K562 (cell line): ENCODE measurements at regions not wholly inside any gene's neighbourhood (a gene's known extent, or its start where the extent isn't known, plus 50 kb on each side); places are given as distances from the start of the nearest gene placed in this dataset.

Experiments
- ATAC-seq: fragments of 200-7000 bp; cut with Tn5 transposase; 3 replicates; pipeline ENCODE4 v1.9.1; 2020; ENCODE audit warnings: moderate library complexity
- BruUV-seq: library from RNA; stranded (reverse); fragments of 400-500 nt; replicated peaks from 2 replicates; lab custom pipeline; 2021; lab: Mats Ljungman, UMichigan
- CTCF ChIA-PET: fragments of 300-600 bp; formaldehyde crosslinking; extraction: SDS; loops from one replicate; lab custom pipeline; 2021; ENCODE audit warnings: low intra/inter-chr PET ratio; lab: Yijun Ruan, JAX
- POLR2A ChIA-PET: fragments of 300-600, 350-650 bp; sonication (Branson Sonifier 250); formaldehyde crosslinking; extraction: SDS; loops from one replicate; lab custom pipeline; 2021; ENCODE audit warnings: antibody characterized with exemption, inconsistent platforms; lab: Yijun Ruan, JAX
- DNase-seq, 4 experiments: peaks; one replicate each; pipeline versions ENCODE4 v3.0.0 to v3.0.0-alpha.2; 2011 to 2018; ENCODE audit warnings: low spot score in 3 of 4, mixed read lengths in 3 of 4; ENCODE audit errors: extremely low read depth in 1 of 4
- FAIRE-seq: peaks from 2 replicates; lab custom pipeline; 2011; peaks lifted over from hg19 to GRCh38; lab: Jason Lieb, UNC
- H2AFZ ChIP-seq: 2 replicates; pipeline ENCODE4 v1.6.0; 2011; ENCODE audit warnings: low read depth, low read length, control low read depth, inconsistent platforms
- H3K27ac ChIP-seq: fragments of 200-600 bp; 3 replicates; pipeline ENCODE4 v1.8.0; 2011; ENCODE audit warnings: low read depth, mild to moderate bottlenecking, control low read depth, inconsistent platforms, low read length, moderate library complexity, mixed read lengths; ENCODE audit errors: extremely low read depth
- H3K27me3 ChIP-seq, 2 experiments: fragments of 300-600 bp in 1 of 2; 2 replicates in 1 of 2; 3 replicates in 1 of 2; pipeline versions ENCODE4 v1.6.0 to v1.8.0; 2011; ENCODE audit warnings: inconsistent platforms in 2 of 2, low read length in 2 of 2, mild to moderate bottlenecking in 1 of 2, mixed read lengths in 1 of 2, moderate library complexity in 1 of 2; ENCODE audit not compliant: control insufficient read depth in 2 of 2, insufficient read depth in 2 of 2
- H3K36me3 ChIP-seq: fragments of 300-600 bp; 3 replicates; pipeline ENCODE4 v1.8.0; 2011; ENCODE audit warnings: mild to moderate bottlenecking, low read length, inconsistent platforms; ENCODE audit not compliant: control insufficient read depth, insufficient read depth
- H3K4me1 ChIP-seq, 2 experiments: fragments of 200-600 bp in 1 of 2; replicated peaks in 1 of 2; 2 replicates in 1 of 2; 3 replicates in 1 of 2; pipeline versions ENCODE4 v1.5.1 to v1.8.0; 2011; ENCODE audit warnings: inconsistent platforms in 2 of 2, low read length in 2 of 2, mild to moderate bottlenecking in 1 of 2, mixed read lengths in 1 of 2, moderate library complexity in 1 of 2; ENCODE audit not compliant: control insufficient read depth in 2 of 2, insufficient read depth in 2 of 2
- H3K4me2 ChIP-seq: 2 replicates; pipeline ENCODE4 v1.6.1; 2011; ENCODE audit warnings: low read length, control low read depth, inconsistent platforms, mixed read lengths; ENCODE audit not compliant: insufficient read depth
- H3K4me3 ChIP-seq: fragments of 200-600 bp; sonication (generic), shearing (Covaris generic); 2 replicates; pipeline ENCODE4 v1.5.1; 2016; ENCODE audit warnings: control low read depth, inconsistent platforms
- H3K79me2 ChIP-seq: fragments of 200-600 bp; 3 replicates; pipeline ENCODE4 v1.8.0; 2011; ENCODE audit warnings: low read length, inconsistent platforms; ENCODE audit not compliant: control insufficient read depth, insufficient read depth
- H3K9ac ChIP-seq, 2 experiments: 2 replicates each; pipeline versions ENCODE4 v1.6.0 to v1.6.1; 2011; ENCODE audit warnings: low read depth in 2 of 2, low read length in 2 of 2, control low read depth in 1 of 2, inconsistent platforms in 1 of 2, mild to moderate bottlenecking in 1 of 2, mixed read lengths in 1 of 2; ENCODE audit not compliant: insufficient read depth in 1 of 2
- H3K9me1 ChIP-seq: one replicate; pipeline ENCODE4 v1.6.0; 2011; ENCODE audit warnings: inconsistent platforms, mild to moderate bottlenecking, low read length, moderate library complexity; ENCODE audit not compliant: control insufficient read depth, insufficient read depth
- H3K9me3 ChIP-seq: replicated peaks from 2 replicates; pipeline ENCODE4 v1.5.1; 2011; ENCODE audit warnings: low read depth, low read length, inconsistent platforms; ENCODE audit not compliant: control insufficient read depth, insufficient read depth
- H4K20me1 ChIP-seq: replicated peaks from 2 replicates; pipeline ENCODE4 v1.6.1; 2011; ENCODE audit warnings: low read length, inconsistent platforms, mixed read lengths; ENCODE audit not compliant: control insufficient read depth, insufficient read depth
- CBX5 ChIP-seq: IDR thresholded peaks from 2 replicates; pipeline ENCODE4 v1.6.1; 2014; ENCODE audit warnings: low read depth, borderline replicate concordance
- CHCHD3 ChIP-seq: fragments of 250-450 bp; sonication (Bioruptor Pico); IDR thresholded peaks from 2 replicates; pipeline ENCODE4 v2.1.2; 2022; ENCODE audit warnings: mild to moderate bottlenecking
- DACH1 ChIP-seq: fragments of 450-650 bp; IDR thresholded peaks from 2 replicates; pipeline ENCODE4 v1.6.1; 2018; ENCODE audit not compliant: partially characterized antibody
- GABPB2 ChIP-seq: fragments of 250-450 bp; sonication (Bioruptor Pico); conservative IDR thresholded peaks from 2 replicates; pipeline ENCODE4 v1.5.1; 2021; ENCODE audit warnings: mild to moderate bottlenecking
- HEY1 ChIP-seq: fragments of 250-450 bp; sonication (Bioruptor Pico); IDR thresholded peaks from 2 replicates; pipeline ENCODE4 v1.5.0; 2020; ENCODE audit warnings: mild to moderate bottlenecking, moderate library complexity, borderline replicate concordance
- IFI16 ChIP-seq: fragments of 250-450 bp; sonication (Bioruptor Pico); IDR thresholded peaks from 2 replicates; pipeline ENCODE4 v2.1.2; 2022; ENCODE audit warnings: mild to moderate bottlenecking, inconsistent platforms
- JUND ChIP-seq, 2 experiments: IDR thresholded peaks; 2 replicates in 1 of 2; 3 replicates in 1 of 2; pipeline ENCODE4 v1.6.1; 2011; ENCODE audit warnings: borderline replicate concordance in 2 of 2, low read depth in 2 of 2, low read length in 2 of 2, improper control_type of control experiment in 1 of 2, missing biosample characterization in 1 of 2, missing genetic modification characterization in 1 of 2, missing genetic modification reagents in 1 of 2
- PHF21A ChIP-seq: fragments of 450-650 bp; IDR thresholded peaks from 2 replicates; pipeline ENCODE4 v1.6.1; 2017; ENCODE audit warnings: low read depth, borderline replicate concordance
- POLR2H ChIP-seq: IDR thresholded peaks from 2 replicates; pipeline ENCODE4 v1.6.1; 2016; ENCODE audit warnings: missing genetic modification characterization, low read depth, mild to moderate bottlenecking, control low read depth, missing compliant biosample characterization, moderate library complexity
- PTTG1 ChIP-seq: fragments of 450-650 bp; IDR thresholded peaks from 2 replicates; pipeline ENCODE4 v1.6.1; 2016; ENCODE audit warnings: low read depth, mild to moderate bottlenecking, missing genetic modification characterization, missing compliant biosample characterization
- SMAD4 ChIP-seq: fragments of 250-450 bp; sonication (Bioruptor Pico); conservative IDR thresholded peaks from 2 replicates; pipeline ENCODE4 v1.8.0; 2021; ENCODE audit warnings: inconsistent platforms, mild to moderate bottlenecking, moderate library complexity
- YBX1 ChIP-seq: fragments of 450-650 bp; IDR thresholded peaks from 2 replicates; pipeline ENCODE4 v1.7.1; 2016; ENCODE audit warnings: mild to moderate bottlenecking
- WGBS: fragments of 100-300 bp; shearing (Covaris generic); methylation state at CpG from one replicate; pipeline ENCODE4 v1.1.6; 2016; ENCODE audit warnings: low coverage, mixed read lengths; ENCODE audit not compliant: insufficient coverage; ENCODE audit errors: missing lambda C conversion rate; 5-methylcytosine and 5-hydroxymethylcytosine counted together
- in situ Hi-C: fragments of 300-500 bp; cut with MboI; formaldehyde crosslinking; loops from 4 replicates; pipeline ENCODE4 v1.15.0; 2018; ENCODE audit warnings: inconsistent platforms, mixed read lengths
- intact Hi-C: fragments of 100-400 bp; cut with micrococcal nuclease; formaldehyde crosslinking; loops from 2 replicates; pipeline ENCODE4 v1.14.2; 2022
- TF ChIP-seq, protein P1 (sequence below): sonication (generic); formaldehyde crosslinking; IDR thresholded peaks from 2 replicates; pipeline ENCODE4 v1.8.0; 2023; ENCODE audit warnings: mild to moderate bottlenecking, missing genetic modification reagents
- TF ChIP-seq, protein P2 (sequence below): fragments of 250-450 bp; sonication (Bioruptor Pico); IDR thresholded peaks from 2 replicates; pipeline ENCODE4 v1.8.0; 2022; ENCODE audit warnings: inconsistent platforms, mild to moderate bottlenecking, moderate library complexity, borderline replicate concordance
- TF ChIP-seq, protein P3 (sequence below): fragments of 150-350 bp; conservative IDR thresholded peaks from 2 replicates; pipeline ENCODE4 v1.6.1; 2014; ENCODE audit warnings: low read length

- in situ Hi-C loops = no loop called here
- WGBS = 0% methylated on average over 3 of the region's 3 CpGs
- Histone ChIP-seq H3K79me2 (no peaks in the 10 kb centered on the region), H4K20me1 (no peaks in the 10 kb centered on the region), H3K9me1 (no peaks in the 10 kb centered on the region), H3K4me1 (no peaks in the 10 kb centered on the region), H3K4me2 (no peak overlapping the region), H3K27me3 (no peaks in the 10 kb centered on the region), H3K9me3 (no peaks in the 10 kb centered on the region), H2AFZ (no peak overlapping the region), H3K4me3 (no peak overlapping the region), H3K27ac (no peak overlapping the region), H3K9ac (no peak overlapping the region), H3K36me3 (no peaks in the 10 kb centered on the region)
- DNase-seq (no peak), FAIRE-seq (no peak), ATAC-seq (no peak)
- ChIA-PET CTCF (no interaction called here), POLR2A (no interaction called here)
- no TSS peak for BruUV-seq
- intact Hi-C loops = no loop called here
- TF ChIP-seq, protein P1, sequence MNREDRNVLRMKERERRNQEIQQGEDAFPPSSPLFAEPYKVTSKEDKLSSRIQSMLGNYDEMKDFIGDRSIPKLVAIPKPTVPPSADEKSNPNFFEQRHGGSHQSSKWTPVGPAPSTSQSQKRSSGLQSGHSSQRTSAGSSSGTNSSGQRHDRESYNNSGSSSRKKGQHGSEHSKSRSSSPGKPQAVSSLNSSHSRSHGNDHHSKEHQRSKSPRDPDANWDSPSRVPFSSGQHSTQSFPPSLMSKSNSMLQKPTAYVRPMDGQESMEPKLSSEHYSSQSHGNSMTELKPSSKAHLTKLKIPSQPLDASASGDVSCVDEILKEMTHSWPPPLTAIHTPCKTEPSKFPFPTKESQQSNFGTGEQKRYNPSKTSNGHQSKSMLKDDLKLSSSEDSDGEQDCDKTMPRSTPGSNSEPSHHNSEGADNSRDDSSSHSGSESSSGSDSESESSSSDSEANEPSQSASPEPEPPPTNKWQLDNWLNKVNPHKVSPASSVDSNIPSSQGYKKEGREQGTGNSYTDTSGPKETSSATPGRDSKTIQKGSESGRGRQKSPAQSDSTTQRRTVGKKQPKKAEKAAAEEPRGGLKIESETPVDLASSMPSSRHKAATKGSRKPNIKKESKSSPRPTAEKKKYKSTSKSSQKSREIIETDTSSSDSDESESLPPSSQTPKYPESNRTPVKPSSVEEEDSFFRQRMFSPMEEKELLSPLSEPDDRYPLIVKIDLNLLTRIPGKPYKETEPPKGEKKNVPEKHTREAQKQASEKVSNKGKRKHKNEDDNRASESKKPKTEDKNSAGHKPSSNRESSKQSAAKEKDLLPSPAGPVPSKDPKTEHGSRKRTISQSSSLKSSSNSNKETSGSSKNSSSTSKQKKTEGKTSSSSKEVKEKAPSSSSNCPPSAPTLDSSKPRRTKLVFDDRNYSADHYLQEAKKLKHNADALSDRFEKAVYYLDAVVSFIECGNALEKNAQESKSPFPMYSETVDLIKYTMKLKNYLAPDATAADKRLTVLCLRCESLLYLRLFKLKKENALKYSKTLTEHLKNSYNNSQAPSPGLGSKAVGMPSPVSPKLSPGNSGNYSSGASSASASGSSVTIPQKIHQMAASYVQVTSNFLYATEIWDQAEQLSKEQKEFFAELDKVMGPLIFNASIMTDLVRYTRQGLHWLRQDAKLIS (CRISPR knock-in tag) = no peak
- TF ChIP-seq YBX1 (no peak), DACH1 (no peak), CHCHD3 (CRISPR knock-in tag) (no peak), JUND (IDR thresholded peaks at IDR 0.05; ENCODE audit: borderline replicate concordance, low read depth, low read length) (no peak), JUND (tag; IDR thresholded peaks at IDR 0.05; ENCODE audit: borderline replicate concordance, low read depth, low read length) (no peak), SMAD4 (CRISPR knock-in tag) (no peak), POLR2H (tag) (no peak), HEY1 (CRISPR knock-in tag) (no peak), PTTG1 (tag) (no peak), CBX5 (no peak), GABPB2 (CRISPR knock-in tag) (no peak), IFI16 (no peak), PHF21A (no peak)
- TF ChIP-seq, protein P2, sequence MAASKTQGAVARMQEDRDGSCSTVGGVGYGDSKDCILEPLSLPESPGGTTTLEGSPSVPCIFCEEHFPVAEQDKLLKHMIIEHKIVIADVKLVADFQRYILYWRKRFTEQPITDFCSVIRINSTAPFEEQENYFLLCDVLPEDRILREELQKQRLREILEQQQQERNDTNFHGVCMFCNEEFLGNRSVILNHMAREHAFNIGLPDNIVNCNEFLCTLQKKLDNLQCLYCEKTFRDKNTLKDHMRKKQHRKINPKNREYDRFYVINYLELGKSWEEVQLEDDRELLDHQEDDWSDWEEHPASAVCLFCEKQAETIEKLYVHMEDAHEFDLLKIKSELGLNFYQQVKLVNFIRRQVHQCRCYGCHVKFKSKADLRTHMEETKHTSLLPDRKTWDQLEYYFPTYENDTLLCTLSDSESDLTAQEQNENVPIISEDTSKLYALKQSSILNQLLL (CRISPR knock-in tag) = no peak
- TF ChIP-seq, protein P3, sequence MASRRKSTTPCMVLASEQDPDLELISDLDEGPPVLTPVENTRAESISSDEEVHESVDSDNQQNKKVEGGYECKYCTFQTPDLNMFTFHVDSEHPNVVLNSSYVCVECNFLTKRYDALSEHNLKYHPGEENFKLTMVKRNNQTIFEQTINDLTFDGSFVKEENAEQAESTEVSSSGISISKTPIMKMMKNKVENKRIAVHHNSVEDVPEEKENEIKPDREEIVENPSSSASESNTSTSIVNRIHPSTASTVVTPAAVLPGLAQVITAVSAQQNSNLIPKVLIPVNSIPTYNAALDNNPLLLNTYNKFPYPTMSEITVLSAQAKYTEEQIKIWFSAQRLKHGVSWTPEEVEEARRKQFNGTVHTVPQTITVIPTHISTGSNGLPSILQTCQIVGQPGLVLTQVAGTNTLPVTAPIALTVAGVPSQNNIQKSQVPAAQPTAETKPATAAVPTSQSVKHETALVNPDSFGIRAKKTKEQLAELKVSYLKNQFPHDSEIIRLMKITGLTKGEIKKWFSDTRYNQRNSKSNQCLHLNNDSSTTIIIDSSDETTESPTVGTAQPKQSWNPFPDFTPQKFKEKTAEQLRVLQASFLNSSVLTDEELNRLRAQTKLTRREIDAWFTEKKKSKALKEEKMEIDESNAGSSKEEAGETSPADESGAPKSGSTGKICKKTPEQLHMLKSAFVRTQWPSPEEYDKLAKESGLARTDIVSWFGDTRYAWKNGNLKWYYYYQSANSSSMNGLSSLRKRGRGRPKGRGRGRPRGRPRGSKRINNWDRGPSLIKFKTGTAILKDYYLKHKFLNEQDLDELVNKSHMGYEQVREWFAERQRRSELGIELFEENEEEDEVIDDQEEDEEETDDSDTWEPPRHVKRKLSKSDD = no peak
Observed at GRCh38 chr14:51432302-51432948, 192.4 kb downstream of the TMX1 start.
